Activated naive CD8-positive, alpha-beta T cell treated with anti-CD3 and anti-CD28 coated beads for 36 hours (primary cell): ENCODE measurements at regions not wholly inside any gene's neighbourhood (a gene's known extent, or its start where the extent isn't known, plus 50 kb on each side); places are given as distances from the start of the nearest gene placed in this dataset.

Source experiments
- DNase-seq: peaks from one replicate; pipeline ENCODE4 v3.0.0; 2021
- H3K27ac Mint-ChIP-seq: one replicate; pipeline ENCODE4 v1.8.0; 2022; ENCODE audit warnings: mild to moderate bottlenecking, moderate library complexity, mixed read lengths
- H3K27me3 Mint-ChIP-seq: one replicate; pipeline ENCODE4 v1.8.0; 2022; ENCODE audit warnings: mild to moderate bottlenecking, mixed read lengths
- H3K36me3 Mint-ChIP-seq: one replicate; pipeline ENCODE4 v1.8.0; 2021; ENCODE audit warnings: mild to moderate bottlenecking, mixed read lengths
- H3K4me1 Mint-ChIP-seq: one replicate; pipeline ENCODE4 v1.8.0; 2021; ENCODE audit warnings: mixed read lengths
- H3K4me3 Mint-ChIP-seq: one replicate; pipeline ENCODE4 v1.8.0; 2022; ENCODE audit warnings: mild to moderate bottlenecking, moderate library complexity, mixed read lengths
- H3K9me3 Mint-ChIP-seq: one replicate; pipeline ENCODE4 v1.8.0; 2022; ENCODE audit warnings: mixed read lengths

GRCh38 chr14:83746336-83746735, 1783.6 kb upstream of the FLRT2 start:
- Mint-ChIP-seq H3K36me3 (no peaks in the 10 kb centered on the region), H3K27ac (no peak overlapping the region), H3K27me3 (no peaks in the 10 kb centered on the region), H3K9me3 (peaks cover 5% of the 10 kb centered on the region), H3K4me1 (no peaks in the 10 kb centered on the region), H3K4me3 (no peak overlapping the region)
- no peak for DNase-seq

DNA sequence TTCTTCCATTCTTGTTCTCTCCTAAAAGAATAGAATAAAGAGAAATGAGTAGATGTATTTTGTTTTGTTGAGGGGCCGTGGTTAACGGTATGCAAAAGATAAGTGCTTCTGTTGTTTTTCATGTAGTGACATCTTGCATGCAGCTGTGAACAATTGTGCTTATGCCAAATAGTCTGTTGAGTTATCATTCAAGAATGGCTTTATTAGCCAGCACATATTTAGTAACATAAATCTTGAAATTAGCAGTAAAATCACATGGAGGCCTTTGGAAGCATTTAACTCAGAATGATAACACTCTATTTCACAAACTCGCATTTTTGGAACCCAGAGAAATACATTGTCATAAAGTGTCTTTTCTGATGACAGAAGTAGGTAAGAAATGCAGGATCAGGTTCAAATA, 1772.0 kb upstream of the FLRT2 start:
- Mint-ChIP-seq H3K4me3 (no peak overlapping the region), H3K9me3 (peaks cover 2% of the 10 kb centered on the region), H3K27me3 (no peaks in the 10 kb centered on the region), H3K27ac (no peak overlapping the region), H3K36me3 (no peaks in the 10 kb centered on the region), H3K4me1 (no peaks in the 10 kb centered on the region)
- no peak for DNase-seq

DNA sequence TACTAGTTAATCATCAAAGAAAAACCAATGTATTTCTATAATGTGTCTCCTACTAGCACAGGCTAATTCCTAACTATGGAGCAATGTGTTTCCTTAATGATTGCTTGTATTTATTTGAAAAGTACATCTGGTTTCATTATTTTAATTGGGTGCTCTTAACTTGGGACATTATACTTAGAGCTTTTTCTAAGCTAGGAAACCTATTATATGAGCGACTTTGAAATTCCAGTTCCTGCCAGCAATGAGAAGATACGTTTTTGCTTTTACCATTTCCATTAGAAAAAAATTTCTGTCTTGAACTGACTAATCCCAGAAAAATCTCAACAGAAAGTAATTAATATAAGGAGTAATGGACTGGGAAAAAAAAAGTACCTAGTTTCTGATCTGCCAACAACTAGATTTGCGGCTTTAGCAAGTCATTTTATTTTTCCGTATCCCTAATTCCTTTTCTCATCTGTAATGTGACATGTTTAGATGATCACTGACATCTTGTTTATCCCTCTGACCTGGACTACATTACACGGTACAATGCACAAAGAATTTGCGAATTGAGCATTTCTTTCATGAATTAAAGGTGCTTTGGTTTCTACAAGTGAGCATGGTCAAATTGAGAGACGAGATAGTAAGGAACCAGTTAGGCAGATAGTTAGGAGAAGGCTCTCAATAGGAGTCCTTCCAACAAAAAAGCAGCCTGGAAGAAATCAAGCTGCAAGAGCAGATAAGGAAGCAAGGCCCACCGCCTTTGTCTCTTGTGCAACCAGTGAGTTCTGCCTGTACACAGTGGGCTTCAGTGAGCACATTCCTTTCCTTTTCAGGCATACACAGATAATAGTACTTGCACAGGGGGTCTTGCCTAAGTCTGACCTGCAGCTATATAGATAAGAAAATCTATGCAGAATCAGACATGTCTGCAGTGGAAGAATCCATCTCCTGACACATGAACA, 1765.0 kb upstream of the FLRT2 start:
- H3K4me3 Mint-ChIP-seq: no peak overlapping the region
- DNase-seq: no peak

GRCh38 chr14:83777516-83777915, 1752.4 kb upstream of the FLRT2 start:
- H3K4me1 Mint-ChIP-seq: no peaks in the 10 kb centered on the region
- no peak for DNase-seq
- no peaks in the 10 kb centered on the region for H3K36me3 Mint-ChIP-seq
- no peak overlapping the region for H3K4me3 Mint-ChIP-seq
- peaks cover 8% of the 10 kb centered on the region for H3K9me3 Mint-ChIP-seq
- no peaks in the 10 kb centered on the region for H3K27me3 Mint-ChIP-seq
- H3K27ac Mint-ChIP-seq: no peak overlapping the region

More for the DNA sequence above, 1765.0 kb upstream of the FLRT2 start:
- Mint-ChIP-seq H3K27ac (no peak overlapping the region), H3K4me1 (no peaks in the 10 kb centered on the region), H3K27me3 (no peaks in the 10 kb centered on the region), H3K36me3 (no peaks in the 10 kb centered on the region), H3K9me3 (peaks cover 6% of the 10 kb centered on the region)

- no peaks in the 10 kb centered on the region for H3K27me3 Mint-ChIP-seq
- no peak for DNase-seq
Observed at GRCh38 chr14:83779266-83779665, 1750.7 kb upstream of the FLRT2 start.

GRCh38 chr14:83780321-83780720, 1749.6 kb upstream of the FLRT2 start:
- Mint-ChIP-seq H3K27ac (no peak overlapping the region), H3K27me3 (no peaks in the 10 kb centered on the region), H3K4me1 (no peaks in the 10 kb centered on the region), H3K4me3 (no peak overlapping the region), H3K9me3 (peaks cover 10% of the 10 kb centered on the region), H3K36me3 (no peaks in the 10 kb centered on the region)
- DNase-seq: no peak

More at GRCh38 chr14:83779266-83779665, 1750.7 kb upstream of the FLRT2 start:
- no peaks in the 10 kb centered on the region for H3K4me1 Mint-ChIP-seq
- peaks cover 10% of the 10 kb centered on the region for H3K9me3 Mint-ChIP-seq
- H3K36me3 Mint-ChIP-seq: no peaks in the 10 kb centered on the region
- no peak overlapping the region for H3K27ac Mint-ChIP-seq
- H3K4me3 Mint-ChIP-seq: no peak overlapping the region

DNA sequence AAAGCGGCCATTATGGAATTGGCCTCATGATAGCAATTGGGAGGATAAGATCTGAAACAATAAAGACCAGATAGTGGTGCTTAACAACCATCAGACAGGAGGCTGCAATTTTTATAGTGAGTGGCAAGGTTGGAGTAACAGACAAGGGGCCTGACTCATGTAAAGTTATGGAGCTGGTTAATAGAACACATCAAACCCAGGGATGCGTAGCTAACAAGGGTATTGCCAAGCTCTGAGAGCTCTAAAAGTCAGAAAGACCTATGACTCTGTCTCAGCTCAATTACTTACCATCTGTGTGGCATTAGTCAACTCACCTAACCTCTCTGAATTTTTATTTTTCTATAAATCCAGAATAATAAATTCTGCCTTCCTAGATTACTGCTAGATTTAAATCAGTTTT, 1731.5 kb upstream of the FLRT2 start:
- Mint-ChIP-seq H3K36me3 (no peaks in the 10 kb centered on the region), H3K4me1 (no peaks in the 10 kb centered on the region), H3K27ac (no peak overlapping the region), H3K4me3 (no peak overlapping the region), H3K9me3 (peaks cover 8% of the 10 kb centered on the region), H3K27me3 (no peaks in the 10 kb centered on the region)
- no peak for DNase-seq

DNA sequence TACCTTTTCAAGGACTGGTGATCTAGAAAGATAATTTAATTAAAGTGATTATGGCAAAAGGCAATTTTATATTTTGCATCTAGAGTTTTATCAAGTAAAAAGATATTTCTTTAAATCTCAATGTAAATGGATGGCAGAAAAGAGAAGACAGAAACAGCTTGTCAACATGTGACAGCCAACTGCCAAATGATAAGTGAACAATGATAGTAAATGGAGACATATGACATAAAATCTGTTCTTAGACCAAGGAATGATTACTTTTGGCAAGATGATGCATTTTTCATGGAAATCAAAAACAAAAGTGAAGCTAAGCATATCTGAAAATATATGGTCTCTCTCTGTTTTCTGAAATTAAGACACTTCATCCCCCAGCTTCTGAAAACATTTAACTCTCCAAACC, 1730.7 kb upstream of the FLRT2 start:
- no peak for DNase-seq
- no peaks in the 10 kb centered on the region for H3K36me3 Mint-ChIP-seq
- no peaks in the 10 kb centered on the region for H3K4me1 Mint-ChIP-seq
- no peak overlapping the region for H3K4me3 Mint-ChIP-seq
- H3K27ac Mint-ChIP-seq: no peak overlapping the region
- no peaks in the 10 kb centered on the region for H3K27me3 Mint-ChIP-seq
- peaks cover 8% of the 10 kb centered on the region for H3K9me3 Mint-ChIP-seq

DNA sequence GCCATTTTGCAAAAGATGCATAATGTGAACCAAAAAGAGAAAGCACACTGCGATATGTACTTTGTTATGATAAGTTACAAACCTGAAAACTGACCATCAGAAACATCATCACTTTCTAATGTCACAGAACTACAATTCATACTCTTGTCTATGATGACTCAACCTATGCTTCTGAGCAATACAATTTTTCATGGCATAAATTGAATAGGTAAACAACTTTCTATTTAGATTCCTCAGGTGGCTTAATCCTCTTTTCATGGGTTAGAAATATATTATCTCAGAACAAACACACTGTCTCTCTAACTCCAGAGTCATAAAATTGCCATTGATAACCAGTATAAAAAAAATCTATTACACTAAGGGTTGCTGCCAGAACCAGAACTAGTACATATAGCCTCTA, 1715.0 kb upstream of the FLRT2 start:
- Mint-ChIP-seq H3K4me3 (no peak overlapping the region), H3K4me1 (no peaks in the 10 kb centered on the region), H3K36me3 (no peaks in the 10 kb centered on the region), H3K27ac (no peak overlapping the region), H3K9me3 (peaks cover 9% of the 10 kb centered on the region), H3K27me3 (no peaks in the 10 kb centered on the region)
- no peak for DNase-seq

- Mint-ChIP-seq H3K9me3 (peaks cover 8% of the 10 kb centered on the region), H3K27ac (no peak overlapping the region), H3K27me3 (no peaks in the 10 kb centered on the region), H3K36me3 (no peaks in the 10 kb centered on the region), H3K4me3 (no peak overlapping the region), H3K4me1 (no peaks in the 10 kb centered on the region)
- DNase-seq: no peak
Observed at GRCh38 chr14:83816761-83817160, 1713.2 kb upstream of the FLRT2 start.

DNA sequence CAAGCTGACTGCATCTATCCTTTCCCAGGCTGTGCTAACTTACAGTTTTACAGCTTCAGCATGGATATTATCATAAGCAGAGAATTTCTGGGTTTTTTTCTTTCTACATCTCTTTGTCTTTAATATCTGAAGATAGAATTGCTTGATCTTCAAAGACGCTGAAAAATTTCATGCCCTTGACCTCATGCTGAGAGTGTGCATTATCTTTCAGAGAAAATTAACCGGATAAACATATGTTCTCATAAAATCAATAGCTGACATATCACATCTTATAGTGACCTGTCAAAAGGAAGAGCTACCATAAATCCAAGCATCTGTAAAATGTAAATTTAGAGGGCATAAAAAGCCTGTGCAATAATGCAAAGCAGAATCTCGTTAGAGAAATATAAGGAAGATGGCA, 1704.1 kb upstream of the FLRT2 start:
- H3K36me3 Mint-ChIP-seq: no peaks in the 10 kb centered on the region
- no peaks in the 10 kb centered on the region for H3K27me3 Mint-ChIP-seq
- DNase-seq: no peak
- no peaks in the 10 kb centered on the region for H3K4me1 Mint-ChIP-seq
- peaks cover 4% of the 10 kb centered on the region for H3K9me3 Mint-ChIP-seq
- no peak overlapping the region for H3K4me3 Mint-ChIP-seq
- no peak overlapping the region for H3K27ac Mint-ChIP-seq

DNA sequence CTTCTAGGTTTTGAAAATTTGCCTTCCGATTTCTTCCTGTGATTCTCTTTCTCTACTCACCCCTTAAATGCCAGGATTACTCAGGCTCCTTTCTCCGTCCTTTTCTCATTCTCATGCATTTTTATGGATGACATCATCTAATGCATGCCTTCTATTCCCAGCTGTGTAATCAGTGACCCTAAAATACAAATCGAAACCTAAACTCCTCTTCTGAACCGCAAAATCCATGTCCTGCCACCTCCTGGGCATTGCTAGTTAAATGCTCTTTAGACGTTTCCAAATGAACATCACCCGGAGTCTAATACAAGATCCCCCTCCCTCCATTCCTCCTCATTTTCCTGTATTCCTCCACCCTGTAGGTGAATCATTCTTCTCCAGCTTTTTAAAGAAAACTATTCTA, 1703.1 kb upstream of the FLRT2 start:
- H3K4me3 Mint-ChIP-seq: no peak overlapping the region
- H3K4me1 Mint-ChIP-seq: no peaks in the 10 kb centered on the region
- H3K9me3 Mint-ChIP-seq: peaks cover 4% of the 10 kb centered on the region
- no peaks in the 10 kb centered on the region for H3K27me3 Mint-ChIP-seq
- no peak overlapping the region for H3K27ac Mint-ChIP-seq
- DNase-seq: no peak
- H3K36me3 Mint-ChIP-seq: no peaks in the 10 kb centered on the region

DNA sequence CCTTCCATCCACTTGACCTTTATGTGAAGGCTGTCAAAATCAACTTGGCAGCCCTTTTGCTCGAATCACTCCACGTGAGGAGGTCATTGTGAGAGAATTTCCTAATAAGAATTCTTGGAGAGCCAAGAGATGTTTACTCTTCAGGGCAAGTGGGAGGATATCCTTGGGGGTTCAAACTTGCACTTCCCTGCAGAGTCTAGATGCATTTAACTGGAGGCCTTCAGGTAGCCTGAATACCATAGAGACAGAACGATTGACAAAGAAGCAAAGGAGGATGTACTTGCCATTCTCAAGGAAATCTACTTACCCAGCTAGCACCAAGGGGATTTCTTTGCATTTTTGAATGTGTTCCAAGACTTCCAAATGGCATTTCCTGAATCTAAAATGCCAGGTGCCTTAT, 1702.6 kb upstream of the FLRT2 start:
- no peaks in the 10 kb centered on the region for H3K4me1 Mint-ChIP-seq
- peaks cover 4% of the 10 kb centered on the region for H3K9me3 Mint-ChIP-seq
- H3K27me3 Mint-ChIP-seq: no peaks in the 10 kb centered on the region
- DNase-seq: no peak
- no peak overlapping the region for H3K27ac Mint-ChIP-seq
- no peak overlapping the region for H3K4me3 Mint-ChIP-seq
- H3K36me3 Mint-ChIP-seq: no peaks in the 10 kb centered on the region

- Mint-ChIP-seq H3K36me3 (no peaks in the 10 kb centered on the region), H3K27ac (no peak overlapping the region), H3K27me3 (no peaks in the 10 kb centered on the region), H3K4me3 (no peak overlapping the region), H3K9me3 (peaks cover 4% of the 10 kb centered on the region), H3K4me1 (no peaks in the 10 kb centered on the region)
- no peak for DNase-seq
Observed at GRCh38 chr14:83828406-83828805, 1701.5 kb upstream of the FLRT2 start.

DNA sequence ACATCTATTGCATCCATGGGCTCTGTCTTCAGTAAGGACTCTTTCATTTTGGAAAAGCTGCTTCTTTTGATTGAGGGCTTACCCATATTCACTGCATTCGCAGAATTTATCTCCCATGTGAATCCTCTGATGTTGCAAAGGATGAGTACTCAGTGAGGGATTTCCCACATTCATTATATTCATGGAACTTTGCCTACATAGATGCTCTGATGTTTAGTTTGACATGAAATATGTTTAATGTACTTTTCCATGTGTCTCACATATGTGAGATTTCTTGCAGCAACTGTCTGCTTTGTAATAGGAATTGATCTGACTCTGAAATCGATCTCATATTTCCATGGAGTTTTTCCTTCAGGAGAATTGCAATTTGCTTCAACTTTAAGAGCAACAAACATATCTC, 1699.6 kb upstream of the FLRT2 start:
- H3K36me3 Mint-ChIP-seq: no peaks in the 10 kb centered on the region
- no peaks in the 10 kb centered on the region for H3K27me3 Mint-ChIP-seq
- peaks cover 3% of the 10 kb centered on the region for H3K9me3 Mint-ChIP-seq

DNA sequence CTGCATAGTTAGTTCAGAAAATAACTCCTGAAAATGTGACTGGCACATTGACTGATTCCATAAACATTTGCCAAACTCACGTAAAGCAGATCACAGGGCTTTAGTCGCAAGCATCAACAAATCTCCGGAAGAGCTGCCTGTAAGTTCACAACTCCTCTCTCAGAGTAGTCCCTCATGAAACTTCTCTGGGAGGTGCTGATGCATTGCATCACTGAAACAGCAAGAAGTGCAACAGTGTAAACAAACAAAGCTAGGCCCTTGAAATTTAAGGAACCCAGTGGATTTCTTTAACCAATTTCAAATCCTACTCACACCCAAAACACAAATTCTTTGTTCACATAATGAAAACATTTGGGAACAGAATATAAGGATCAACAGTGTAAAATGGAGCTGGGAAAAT, 1691.7 kb upstream of the FLRT2 start:
- no peak for DNase-seq
- Mint-ChIP-seq H3K4me3 (no peak overlapping the region), H3K4me1 (no peaks in the 10 kb centered on the region), H3K36me3 (no peaks in the 10 kb centered on the region), H3K27me3 (no peaks in the 10 kb centered on the region), H3K27ac (no peak overlapping the region), H3K9me3 (peaks cover 1% of the 10 kb centered on the region)

More for the DNA sequence above, 1699.6 kb upstream of the FLRT2 start:
- no peak overlapping the region for H3K4me3 Mint-ChIP-seq
- H3K4me1 Mint-ChIP-seq: no peaks in the 10 kb centered on the region
- H3K27ac Mint-ChIP-seq: no peak overlapping the region
- DNase-seq: no peak
